SK-N-SH (cell line): ENCODE measurements at regions not wholly inside any gene's neighbourhood (a gene's known extent, or its start where the extent isn't known, plus 50 kb on each side); places are given as distances from the start of the nearest gene placed in this dataset.

Experiments used
- CTCF ChIA-PET: fragments of 300-600, 350-600 bp; formaldehyde crosslinking; extraction: SDS; loops from one replicate; lab custom pipeline; 2021; lab: Yijun Ruan, JAX
- POLR2A ChIA-PET: fragments of 350-600 bp; sonication (Branson Sonifier 250); formaldehyde crosslinking; extraction: SDS; loops from one replicate; lab custom pipeline; 2020; ENCODE audit warnings: antibody characterized with exemption, inconsistent platforms; lab: Yijun Ruan, JAX
- DNase-seq: peaks from one replicate; pipeline ENCODE4 v3.0.0; 2012
- H2AFZ ChIP-seq: fragments of 200-600 bp; sonication (generic); 2 replicates; pipeline ENCODE4 v1.8.1; 2016; ENCODE audit warnings: antibody characterized with exemption, mild to moderate bottlenecking, low read depth
- H3F3A ChIP-seq: fragments of 200-600 bp; sonication (generic); replicated peaks from 2 replicates; pipeline ENCODE3; 2016; ENCODE audit warnings: antibody characterized with exemption, mild to moderate bottlenecking; ENCODE audit not compliant: insufficient read depth
- H3K27ac ChIP-seq, 2 experiments: fragments of 200-500 bp in 1 of 2; fragments of 200-600 bp in 1 of 2; sonication (Bioruptor generic) in 1 of 2; sonication (generic), shearing (Covaris generic) in 1 of 2; 2 replicates each; pipeline versions ENCODE4 v1.5.1 to v1.6.1; 2014 to 2016; ENCODE audit warnings: low read depth in 2 of 2, inconsistent platforms in 1 of 2, low read length in 1 of 2, mild to moderate bottlenecking in 1 of 2, mixed read lengths in 1 of 2
- H3K27me3 ChIP-seq: fragments of 200-600 bp; sonication (generic), shearing (Covaris generic); 2 replicates; pipeline ENCODE4 v1.6.1; 2016; ENCODE audit warnings: mixed run types; ENCODE audit not compliant: insufficient read depth
- H3K36me3 ChIP-seq, 2 experiments: fragments of 200-500 bp in 1 of 2; fragments of 200-600 bp in 1 of 2; sonication (Bioruptor generic) in 1 of 2; sonication (generic) in 1 of 2; replicated peaks in 1 of 2; 2 replicates each; pipeline versions ENCODE3 to v1.5.1; 2014 to 2016; ENCODE audit warnings: low read length in 1 of 2, mild to moderate bottlenecking in 1 of 2; ENCODE audit not compliant: insufficient read depth in 2 of 2, control insufficient read depth in 1 of 2
- H3K4me1 ChIP-seq, 2 experiments: fragments of 200-500 bp in 1 of 2; fragments of 200-600 bp in 1 of 2; sonication (Bioruptor generic) in 1 of 2; sonication (generic), shearing (Covaris generic) in 1 of 2; 2 replicates each; pipeline versions ENCODE4 v1.5.1 to v1.6.1; 2014 to 2016; ENCODE audit warnings: low read depth in 1 of 2, low read length in 1 of 2, mixed run types in 1 of 2; ENCODE audit not compliant: insufficient read depth in 2 of 2, control insufficient read depth in 1 of 2
- H3K4me2 ChIP-seq: fragments of 200-600 bp; sonication (generic), shearing (Covaris generic); 2 replicates; pipeline ENCODE4 v1.6.1; 2017; ENCODE audit warnings: mixed run types
- H3K4me3 ChIP-seq, 2 experiments: fragments of 200-500 bp in 1 of 2; fragments of 200-600 bp in 1 of 2; sonication (Bioruptor generic) in 1 of 2; sonication (generic), shearing (Covaris generic) in 1 of 2; 2 replicates each; pipeline versions ENCODE4 v1.5.1 to v1.8.1; 2014 to 2016; ENCODE audit warnings: low read depth in 2 of 2, inconsistent platforms in 1 of 2, low read length in 1 of 2, mild to moderate bottlenecking in 1 of 2, mixed read lengths in 1 of 2, moderate library complexity in 1 of 2
- H3K79me2 ChIP-seq: fragments of 200-600 bp; sonication (generic); 2 replicates; pipeline ENCODE4 v1.8.1; 2017; ENCODE audit warnings: mild to moderate bottlenecking; ENCODE audit not compliant: insufficient read depth
- H3K9ac ChIP-seq: fragments of 200-600 bp; sonication (generic); 2 replicates; pipeline ENCODE4 v1.6.1; 2017; ENCODE audit warnings: mixed run types
- H3K9me2 ChIP-seq: fragments of 200-600 bp; sonication (generic); 2 replicates; pipeline ENCODE4 v1.6.1; 2017; ENCODE audit warnings: mixed run types
- H3K9me3 ChIP-seq: fragments of 200-600 bp; sonication (generic); 2 replicates; pipeline ENCODE4 v1.6.1; 2017; ENCODE audit warnings: mixed run types, mild to moderate bottlenecking, moderate library complexity
- H4K20me1 ChIP-seq: fragments of 200-600 bp; sonication (generic); 2 replicates; pipeline ENCODE4 v1.6.1; 2017; ENCODE audit warnings: mild to moderate bottlenecking, mixed run types; ENCODE audit not compliant: insufficient read depth
- CHD2 ChIP-seq: fragments of 150-350 bp; IDR thresholded peaks from 2 replicates; pipeline ENCODE4 v1.6.1; 2018; ENCODE audit warnings: low read length; ENCODE audit not compliant: partially characterized antibody
- ELF1 ChIP-seq: IDR thresholded peaks from 2 replicates; pipeline ENCODE4 v1.4.0; 2012
- EP300 ChIP-seq, 2 experiments: IDR thresholded peaks; 2 replicates each; pipeline versions ENCODE4 v1.4.0 to v1.6.1; 2012; ENCODE audit warnings: borderline replicate concordance in 1 of 2, low read depth in 1 of 2, low read length in 1 of 2
- EZH2phosphoT487 ChIP-seq: fragments of 200-600 bp; sonication (generic); IDR thresholded peaks from 2 replicates; pipeline ENCODE4 v1.6.1; 2017; ENCODE audit warnings: low read depth, mixed run types, mild to moderate bottlenecking, antibody characterized with exemption, moderate library complexity, borderline replicate concordance
- FOSL2 ChIP-seq: IDR thresholded peaks from 2 replicates; pipeline ENCODE4 v1.4.0; 2012; ENCODE audit warnings: low read depth, mild to moderate bottlenecking, moderate library complexity, borderline replicate concordance
- FOXJ3 ChIP-seq: sonication (generic); formaldehyde crosslinking; IDR thresholded peaks from 2 replicates; pipeline ENCODE4 v1.5.1; 2020; ENCODE audit warnings: mild to moderate bottlenecking, missing genetic modification reagents
- FOXM1 ChIP-seq: IDR thresholded peaks from 2 replicates; pipeline ENCODE4 v1.4.0; 2012; ENCODE audit warnings: low read depth, mild to moderate bottlenecking
- GATA2 ChIP-seq: sonication (generic); formaldehyde crosslinking; IDR thresholded peaks from 2 replicates; pipeline ENCODE4 v1.5.0; 2020; ENCODE audit warnings: mild to moderate bottlenecking, missing genetic modification reagents
- JUND ChIP-seq: IDR thresholded peaks from 2 replicates; pipeline ENCODE4 v1.4.0; 2012
- NRF1 ChIP-seq: IDR thresholded peaks from 2 replicates; pipeline ENCODE4 v1.6.1; 2012; ENCODE audit warnings: low read depth, mild to moderate bottlenecking, low read length
- POLR2AphosphoS5 ChIP-seq: IDR thresholded peaks from 2 replicates; pipeline ENCODE4 v1.6.1; 2012; ENCODE audit warnings: low read depth, low read length
- RAD21 ChIP-seq: IDR thresholded peaks from 2 replicates; pipeline ENCODE4 v1.6.1; 2012; ENCODE audit warnings: mild to moderate bottlenecking, low read length
- RFX5 ChIP-seq: IDR thresholded peaks from 2 replicates; pipeline ENCODE4 v1.6.1; 2012; ENCODE audit warnings: mild to moderate bottlenecking, improper control_type of control experiment, low read length
- RXRA ChIP-seq: IDR thresholded peaks from 2 replicates; pipeline ENCODE4 v1.4.0; 2012; ENCODE audit warnings: low read depth, mild to moderate bottlenecking, borderline replicate concordance
- SMC3 ChIP-seq: IDR thresholded peaks from 2 replicates; pipeline ENCODE4 v1.6.1; 2012; ENCODE audit warnings: low read depth, low read length, improper control_type of control experiment
- TEAD4 ChIP-seq: IDR thresholded peaks from 2 replicates; pipeline ENCODE4 v1.4.0; 2012; ENCODE audit warnings: mild to moderate bottlenecking, borderline replicate concordance; ENCODE audit not compliant: insufficient read depth
- WGBS: methylation state at CpG from one replicate; pipeline ENCODE4 v1.1.6; 2017; ENCODE audit warnings: low lambda C conversion rate; 5-methylcytosine and 5-hydroxymethylcytosine counted together
- TF ChIP-seq, protein P1 (sequence below): fragments of 150-350 bp; IDR thresholded peaks from 2 replicates; pipeline ENCODE4 v1.6.1; 2017; ENCODE audit warnings: antibody characterized with exemption, low read length, low read depth, borderline replicate concordance
- TF ChIP-seq, protein P2 (sequence below): IDR thresholded peaks from 2 replicates; pipeline ENCODE4 v1.4.0; 2012; ENCODE audit warnings: low read depth
- TF ChIP-seq, protein P3 (sequence below): IDR thresholded peaks from 2 replicates; pipeline ENCODE4 v1.4.0; 2012; ENCODE audit warnings: low read depth, borderline replicate concordance
- TF ChIP-seq, protein P4 (sequence below): IDR thresholded peaks from 2 replicates; pipeline ENCODE4 v1.4.0; 2012; ENCODE audit warnings: low read depth, borderline replicate concordance
- TF ChIP-seq, protein P5 (sequence below): IDR thresholded peaks from 2 replicates; pipeline ENCODE4; 2012

DNA sequence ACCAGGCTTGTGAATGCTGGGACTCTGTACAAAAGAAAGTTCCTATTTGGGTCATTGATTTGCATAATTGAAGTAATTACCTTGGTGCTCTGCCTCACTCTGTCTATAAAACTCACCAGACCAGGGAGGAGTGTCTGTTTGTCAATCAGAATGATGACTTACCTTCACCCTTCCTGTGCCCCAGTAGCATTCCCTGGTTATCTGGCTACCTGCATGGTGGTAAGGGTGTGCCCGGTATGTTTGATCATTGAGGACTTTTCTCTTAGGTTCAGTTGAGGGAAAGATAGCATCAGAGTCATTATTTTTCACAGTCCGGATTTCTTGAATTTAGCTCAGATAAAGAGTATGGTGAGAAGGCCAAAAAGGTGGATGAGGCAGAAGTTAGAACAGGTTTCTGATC lies 190.0 kb downstream of the BRINP2 start:
- Histone ChIP-seq H3K4me1 (no peaks in the 10 kb centered on the region), H3K9me2 (no peaks in the 10 kb centered on the region), H3F3A (no peaks in the 10 kb centered on the region), H3K79me2 (no peaks in the 10 kb centered on the region), H3K36me3 (no peaks in the 10 kb centered on the region), H3K9me3 (no peaks in the 10 kb centered on the region), H3K27ac (no peak overlapping the region)
- no peak for TF ChIP-seq GATA2 (CRISPR knock-in tag)
- TF ChIP-seq ELF1, result no peak
- TF ChIP-seq JUND, result no peak
- no peak for TF ChIP-seq SMC3
- no peak for TF ChIP-seq FOXJ3
- TF ChIP-seq, protein P1, sequence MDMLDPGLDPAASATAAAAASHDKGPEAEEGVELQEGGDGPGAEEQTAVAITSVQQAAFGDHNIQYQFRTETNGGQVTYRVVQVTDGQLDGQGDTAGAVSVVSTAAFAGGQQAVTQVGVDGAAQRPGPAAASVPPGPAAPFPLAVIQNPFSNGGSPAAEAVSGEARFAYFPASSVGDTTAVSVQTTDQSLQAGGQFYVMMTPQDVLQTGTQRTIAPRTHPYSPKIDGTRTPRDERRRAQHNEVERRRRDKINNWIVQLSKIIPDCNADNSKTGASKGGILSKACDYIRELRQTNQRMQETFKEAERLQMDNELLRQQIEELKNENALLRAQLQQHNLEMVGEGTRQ, result no peak
- no peak for TF ChIP-seq CHD2
- TF ChIP-seq RAD21, result no peak
- TF ChIP-seq FOSL2, result no peak
- TF ChIP-seq NRF1, result no peak
- no peak for TF ChIP-seq POLR2AphosphoS5
- TF ChIP-seq, protein P2, sequence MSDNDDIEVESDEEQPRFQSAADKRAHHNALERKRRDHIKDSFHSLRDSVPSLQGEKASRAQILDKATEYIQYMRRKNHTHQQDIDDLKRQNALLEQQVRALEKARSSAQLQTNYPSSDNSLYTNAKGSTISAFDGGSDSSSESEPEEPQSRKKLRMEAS, result no peak
- TF ChIP-seq, protein P3, sequence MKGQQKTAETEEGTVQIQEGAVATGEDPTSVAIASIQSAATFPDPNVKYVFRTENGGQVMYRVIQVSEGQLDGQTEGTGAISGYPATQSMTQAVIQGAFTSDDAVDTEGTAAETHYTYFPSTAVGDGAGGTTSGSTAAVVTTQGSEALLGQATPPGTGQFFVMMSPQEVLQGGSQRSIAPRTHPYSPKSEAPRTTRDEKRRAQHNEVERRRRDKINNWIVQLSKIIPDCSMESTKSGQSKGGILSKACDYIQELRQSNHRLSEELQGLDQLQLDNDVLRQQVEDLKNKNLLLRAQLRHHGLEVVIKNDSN, result no peak
- no peak for TF ChIP-seq FOXM1
- TF ChIP-seq RFX5, result no peak
- TF ChIP-seq, all 33 proteins: peak for 0
- Histone ChIP-seq H3K4me2 (no peak overlapping the region), H2AFZ (no peak overlapping the region), H3K27me3 (no peaks in the 10 kb centered on the region), H3K4me3 (no peak overlapping the region), H4K20me1 (no peaks in the 10 kb centered on the region), H3K9ac (no peak overlapping the region)
- CTCF ChIA-PET, result interaction anchor here (1.0 kb wide), 2 partner anchors 449 to 463 kb away, joined by 4 to 5 read pairs; no protein-coding TSS in a partner anchor
- 28% methylated on average over 2 of the region's 2 CpGs for WGBS
- POLR2A ChIA-PET, result interaction anchor here (0.6 kb wide), 1 partner anchor 59 kb away, joined by 3 read pairs; no protein-coding TSS in a partner anchor
- no peak for DNase-seq

DNA sequence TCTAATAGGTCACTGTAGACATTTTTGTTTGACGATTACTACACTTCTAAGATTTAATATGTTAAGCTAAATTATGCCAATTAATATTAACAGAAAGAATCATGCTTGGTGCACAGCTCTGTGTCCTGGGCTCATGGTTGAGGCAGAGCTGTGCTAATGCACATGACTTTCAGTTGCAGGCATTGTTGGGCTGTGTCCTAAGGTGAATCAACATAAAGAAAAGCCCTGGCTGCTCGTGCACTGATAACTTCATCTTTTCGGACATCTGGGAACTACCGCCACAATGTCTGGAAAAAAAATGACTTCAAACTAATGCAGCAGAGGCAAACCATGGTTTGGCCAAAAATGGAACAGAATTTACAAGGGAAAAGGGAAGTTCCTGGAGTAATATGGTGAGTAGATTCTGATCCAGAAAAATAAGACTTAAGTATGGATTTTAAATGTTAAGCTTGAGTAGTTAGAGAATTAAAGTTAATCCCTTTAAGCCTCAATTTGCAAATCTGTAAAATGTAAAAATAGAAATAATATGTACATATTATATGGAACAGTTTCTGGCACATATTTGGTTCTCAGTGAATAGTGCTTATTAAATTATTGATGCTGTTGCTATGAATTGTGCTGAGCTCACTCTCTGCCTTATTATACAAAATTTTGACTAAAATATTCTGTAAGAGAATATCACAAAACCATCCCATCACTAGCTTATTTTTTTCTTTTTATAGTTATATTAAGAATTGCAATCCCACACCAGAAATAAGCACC lies 186.1 kb downstream of the BRINP2 start:
- Histone ChIP-seq H3K9me2 (no peaks in the 10 kb centered on the region), H3K4me2 (no peak overlapping the region), H3K27me3 (no peaks in the 10 kb centered on the region), H3K36me3 (no peaks in the 10 kb centered on the region), H4K20me1 (no peaks in the 10 kb centered on the region), H3K79me2 (no peaks in the 10 kb centered on the region), H3F3A (no peaks in the 10 kb centered on the region), H3K4me1 (no peaks in the 10 kb centered on the region), H2AFZ (no peak overlapping the region), H3K27ac (no peak overlapping the region), H3K4me3 (no peak overlapping the region), H3K9ac (no peak overlapping the region), H3K9me3 (no peaks in the 10 kb centered on the region)
- POLR2A ChIA-PET, result no interaction called here
- DNase-seq, result no peak
- CTCF ChIA-PET, result interaction anchor here (0.7 to 5.1 kb wide), 12 partner anchors 7 to 466 kb away, joined by 3 to 59 read pairs (median 5); partner anchors contain the start of gene ASTN1
- WGBS, result 49% methylated on average over 4 of the region's 4 CpGs
- TF ChIP-seq GATA2 (CRISPR knock-in tag), result no peak
- TF ChIP-seq FOXM1, result no peak
- TF ChIP-seq RXRA, result no peak
- no peak for TF ChIP-seq FOSL2
- TF ChIP-seq JUND, result no peak
- no peak for TF ChIP-seq ELF1
- TF ChIP-seq, protein P3, result no peak
- TF ChIP-seq, protein P4, sequence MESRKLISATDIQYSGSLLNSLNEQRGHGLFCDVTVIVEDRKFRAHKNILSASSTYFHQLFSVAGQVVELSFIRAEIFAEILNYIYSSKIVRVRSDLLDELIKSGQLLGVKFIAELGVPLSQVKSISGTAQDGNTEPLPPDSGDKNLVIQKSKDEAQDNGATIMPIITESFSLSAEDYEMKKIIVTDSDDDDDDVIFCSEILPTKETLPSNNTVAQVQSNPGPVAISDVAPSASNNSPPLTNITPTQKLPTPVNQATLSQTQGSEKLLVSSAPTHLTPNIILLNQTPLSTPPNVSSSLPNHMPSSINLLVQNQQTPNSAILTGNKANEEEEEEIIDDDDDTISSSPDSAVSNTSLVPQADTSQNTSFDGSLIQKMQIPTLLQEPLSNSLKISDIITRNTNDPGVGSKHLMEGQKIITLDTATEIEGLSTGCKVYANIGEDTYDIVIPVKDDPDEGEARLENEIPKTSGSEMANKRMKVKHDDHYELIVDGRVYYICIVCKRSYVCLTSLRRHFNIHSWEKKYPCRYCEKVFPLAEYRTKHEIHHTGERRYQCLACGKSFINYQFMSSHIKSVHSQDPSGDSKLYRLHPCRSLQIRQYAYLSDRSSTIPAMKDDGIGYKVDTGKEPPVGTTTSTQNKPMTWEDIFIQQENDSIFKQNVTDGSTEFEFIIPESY, result no peak
- no peak for TF ChIP-seq EP300 (IDR thresholded peaks at IDR 0.05; ENCODE audit: borderline replicate concordance in 1 of 2, low read depth in 1 of 2, low read length in 1 of 2)
- TF ChIP-seq, protein P5, sequence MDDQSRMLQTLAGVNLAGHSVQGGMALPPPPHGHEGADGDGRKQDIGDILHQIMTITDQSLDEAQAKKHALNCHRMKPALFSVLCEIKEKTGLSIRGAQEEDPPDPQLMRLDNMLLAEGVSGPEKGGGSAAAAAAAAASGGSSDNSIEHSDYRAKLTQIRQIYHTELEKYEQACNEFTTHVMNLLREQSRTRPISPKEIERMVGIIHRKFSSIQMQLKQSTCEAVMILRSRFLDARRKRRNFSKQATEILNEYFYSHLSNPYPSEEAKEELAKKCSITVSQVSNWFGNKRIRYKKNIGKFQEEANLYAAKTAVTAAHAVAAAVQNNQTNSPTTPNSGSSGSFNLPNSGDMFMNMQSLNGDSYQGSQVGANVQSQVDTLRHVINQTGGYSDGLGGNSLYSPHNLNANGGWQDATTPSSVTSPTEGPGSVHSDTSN, result no peak
- TF ChIP-seq EZH2phosphoT487, result no peak
- no peak for TF ChIP-seq TEAD4
